ENCODE measurements at regions not wholly inside any gene's neighbourhood (a gene's known extent, or its start where the extent isn't known, plus 50 kb on each side); places are given as distances from the start of the nearest gene placed in this dataset.

DNA sequence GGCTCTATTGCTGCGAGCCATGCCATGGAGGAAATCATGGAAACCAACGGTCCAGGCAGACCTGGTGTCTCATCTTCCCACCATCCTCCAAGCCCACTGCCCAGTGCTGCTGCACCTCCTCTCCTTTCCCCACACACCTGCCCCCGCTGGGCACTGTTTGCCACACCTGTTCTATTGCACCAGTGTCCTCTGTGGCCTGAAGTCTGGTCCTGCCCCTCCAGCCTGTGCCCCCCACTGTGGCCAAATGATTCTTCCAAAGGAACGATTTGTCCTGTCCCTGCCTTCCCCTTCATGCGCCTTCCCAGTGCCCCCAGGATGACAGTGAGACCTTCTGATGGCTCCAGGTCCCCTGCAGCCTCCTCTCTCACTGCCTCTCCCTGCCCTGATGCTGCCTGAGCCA lies 101.9 kb upstream of the TWIST2 start:
- no peak for DNase-seq (ENCODE audit: low spot score in 2 of 2)
- Histone ChIP-seq H3K4me3 (no peak overlapping the region), H3K4me1 (no peaks in the 10 kb centered on the region), H3K27me3 (ENCODE audit: low read depth) (no peaks in the 10 kb centered on the region), H3K36me3 (replicated peaks) (no peaks in the 10 kb centered on the region), H3K9me3 (no peaks in the 10 kb centered on the region)
- in situ Hi-C loops (cut with MboI; ENCODE audit: low sequenced_read_pairs): no loop called here

DNA sequence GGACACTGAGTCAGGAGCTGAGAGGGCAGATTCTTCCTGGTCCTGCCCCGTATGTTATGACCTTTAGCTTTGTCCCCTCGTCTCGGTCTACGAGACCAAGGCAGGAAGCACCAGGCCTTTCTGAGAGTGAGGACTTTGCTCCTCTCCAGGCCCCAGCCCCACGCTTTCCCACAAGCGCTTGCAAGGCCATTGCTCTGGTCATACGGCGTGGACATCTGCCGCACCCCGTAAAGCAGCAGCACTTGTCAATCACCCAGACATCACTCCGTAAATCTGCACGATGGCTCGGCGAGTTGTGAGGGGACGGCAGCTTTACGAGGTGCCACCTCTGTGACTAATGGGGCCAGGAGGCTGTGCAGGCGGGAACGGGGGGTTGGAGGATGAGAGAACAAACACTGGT lies 100.8 kb upstream of the TWIST2 start:
- in situ Hi-C loops (cut with MboI; ENCODE audit: low sequenced_read_pairs): no loop called here
- DNase-seq (ENCODE audit: low spot score in 2 of 2): no peak
- no peaks in the 10 kb centered on the region for H3K27me3 ChIP-seq (ENCODE audit: low read depth)

DNA sequence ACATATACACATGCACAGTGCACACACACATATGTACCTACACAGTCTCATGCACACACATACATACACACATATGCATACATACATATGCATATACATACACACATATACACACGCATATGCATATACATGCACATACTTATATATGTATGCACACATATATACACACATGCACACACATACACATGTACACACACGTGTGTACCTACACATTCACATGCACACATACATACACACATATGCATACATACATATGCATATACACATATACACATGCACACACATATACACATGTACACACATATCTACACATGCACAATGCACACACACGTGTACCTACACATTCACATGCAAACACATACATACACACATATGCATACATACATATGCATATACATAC lies 100.3 kb upstream of the TWIST2 start:
- no peaks in the 10 kb centered on the region for H3K27me3 ChIP-seq (ENCODE audit: low read depth)
- in situ Hi-C loops (cut with MboI; ENCODE audit: low sequenced_read_pairs): no loop called here

More for the DNA sequence above, 100.8 kb upstream of the TWIST2 start:
- no peak overlapping the region for H3K4me3 ChIP-seq
- no peaks in the 10 kb centered on the region for H3K36me3 ChIP-seq (replicated peaks)
- no peaks in the 10 kb centered on the region for H3K4me1 ChIP-seq
- H3K9me3 ChIP-seq: no peaks in the 10 kb centered on the region

DNA sequence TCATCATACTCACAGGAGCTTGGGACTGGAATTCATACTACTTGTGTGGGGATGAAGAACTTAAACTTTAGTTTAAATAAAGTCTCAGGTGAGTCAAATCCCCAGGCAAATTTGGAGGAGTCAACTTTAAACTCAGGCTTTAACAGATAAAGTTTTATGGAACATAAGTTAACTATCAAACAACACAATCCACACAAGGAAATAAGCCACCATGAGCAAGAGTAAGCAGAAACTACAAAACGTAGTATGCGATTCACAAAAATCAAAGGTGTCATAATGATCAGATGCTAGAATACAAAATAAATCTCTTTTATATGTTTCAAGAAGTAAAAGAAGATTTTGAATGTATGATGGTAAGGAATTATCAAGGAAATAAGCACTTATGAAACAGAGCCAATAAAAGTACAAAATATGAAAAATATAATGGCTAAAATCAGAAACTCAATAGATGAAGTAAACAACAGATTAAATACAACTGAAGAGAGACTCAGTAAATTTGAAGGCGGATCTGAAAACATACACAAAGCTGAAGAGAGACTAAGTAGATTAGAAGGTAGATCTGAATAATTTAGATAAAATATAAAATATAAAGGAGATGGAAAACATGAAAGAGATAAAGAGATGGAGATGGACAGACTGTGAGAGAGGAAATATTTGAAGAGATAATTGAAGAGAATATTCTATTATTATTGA lies 97.5 kb upstream of the TWIST2 start:
- no peaks in the 10 kb centered on the region for H3K27me3 ChIP-seq (ENCODE audit: low read depth)
- in situ Hi-C loops (cut with MboI; ENCODE audit: low sequenced_read_pairs): no loop called here

More for the DNA sequence above, 100.3 kb upstream of the TWIST2 start:
- H3K4me3 ChIP-seq: no peak overlapping the region
- no peaks in the 10 kb centered on the region for H3K36me3 ChIP-seq (replicated peaks)
- DNase-seq (ENCODE audit: low spot score in 2 of 2): no peak
- H3K4me1 ChIP-seq: no peaks in the 10 kb centered on the region
- H3K9me3 ChIP-seq: no peaks in the 10 kb centered on the region

DNA sequence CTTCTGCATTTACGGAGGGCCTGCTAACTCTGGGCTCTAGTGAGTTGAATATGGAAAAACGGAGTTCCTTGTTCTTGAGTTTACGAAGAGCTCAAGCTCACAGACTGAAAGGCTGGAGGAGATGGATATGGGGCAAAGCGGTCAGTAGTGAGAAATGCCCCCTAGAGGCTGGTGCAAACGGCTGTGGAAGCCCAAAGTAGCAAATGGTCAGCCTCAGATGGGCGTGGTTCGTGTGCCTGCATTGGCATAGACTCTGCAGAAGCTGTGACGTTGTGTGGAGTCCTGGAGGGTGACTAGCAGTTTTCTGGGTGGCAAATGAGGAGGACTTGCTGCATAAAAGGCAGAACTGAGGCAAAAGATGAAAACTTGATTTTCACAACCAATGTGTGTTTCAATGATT lies 93.6 kb upstream of the TWIST2 start:
- Histone ChIP-seq H3K4me3 (no peak overlapping the region), H3K9me3 (no peaks in the 10 kb centered on the region), H3K27me3 (ENCODE audit: low read depth) (no peaks in the 10 kb centered on the region), H3K36me3 (replicated peaks) (no peaks in the 10 kb centered on the region), H3K4me1 (no peaks in the 10 kb centered on the region)
- in situ Hi-C loops (cut with MboI; ENCODE audit: low sequenced_read_pairs): no loop called here
- no peak for DNase-seq (ENCODE audit: low spot score in 2 of 2)

More for the DNA sequence above, 97.5 kb upstream of the TWIST2 start:
- H3K4me3 ChIP-seq: no peak overlapping the region
- H3K9me3 ChIP-seq: no peaks in the 10 kb centered on the region
- no peaks in the 10 kb centered on the region for H3K36me3 ChIP-seq (replicated peaks)
- DNase-seq (ENCODE audit: low spot score in 2 of 2): no peak
- H3K4me1 ChIP-seq: no peaks in the 10 kb centered on the region

DNA sequence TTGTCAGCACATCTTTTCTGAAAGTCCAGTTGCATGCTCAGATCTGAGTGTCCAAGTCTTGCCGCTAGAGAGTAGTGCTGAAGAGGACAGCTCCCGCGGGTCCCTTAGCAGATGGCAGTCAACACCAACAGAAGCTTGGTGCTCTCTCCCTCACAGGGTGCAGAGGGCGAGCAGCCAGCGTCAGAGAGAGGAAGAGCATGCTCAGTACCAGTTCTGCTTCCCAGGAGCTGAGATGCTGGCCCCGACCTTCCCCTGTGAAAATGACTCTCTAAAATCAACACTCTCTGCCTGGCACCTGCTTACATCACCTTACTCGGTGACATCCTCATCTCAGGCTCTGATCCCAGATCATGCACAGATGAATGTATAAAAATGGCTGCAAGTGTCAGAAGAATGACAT lies 86.0 kb upstream of the TWIST2 start:
- DNase-seq (ENCODE audit: low spot score in 2 of 2): peak in 1 of 2 experiments; percentile 20
- Histone ChIP-seq H3K4me1 (no peaks in the 10 kb centered on the region), H3K27me3 (ENCODE audit: low read depth) (no peaks in the 10 kb centered on the region), H3K9me3 (no peaks in the 10 kb centered on the region), H3K36me3 (replicated peaks) (no peaks in the 10 kb centered on the region), H3K4me3 (no peak overlapping the region)
- in situ Hi-C loops (cut with MboI; ENCODE audit: low sequenced_read_pairs): no loop called here

DNA sequence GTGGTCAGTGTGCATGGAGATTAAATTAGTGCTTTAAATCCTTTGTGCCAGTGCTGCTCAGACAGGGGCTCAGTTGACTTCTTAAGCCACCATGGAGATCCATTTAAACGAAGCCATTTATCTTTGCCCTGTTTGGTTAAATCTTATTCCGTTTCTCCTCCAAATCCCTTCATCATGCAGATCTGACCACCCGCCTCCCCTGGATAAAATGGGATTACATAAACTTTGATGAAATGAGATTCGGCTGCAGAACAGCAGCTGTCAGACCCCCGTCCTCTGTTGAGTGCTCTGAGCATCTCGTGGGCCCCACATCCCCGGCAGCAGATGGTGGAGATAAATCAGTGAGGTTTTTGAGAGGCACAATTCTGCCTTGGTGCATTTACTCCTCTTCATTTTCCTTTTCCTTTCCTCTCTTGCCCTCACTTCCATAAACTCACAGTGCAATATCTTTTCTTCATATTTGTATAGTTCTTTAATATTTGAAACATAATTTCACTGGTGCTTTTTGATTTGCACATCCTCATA lies 84.4 kb upstream of the TWIST2 start:
- Histone ChIP-seq H3K36me3 (replicated peaks) (no peaks in the 10 kb centered on the region), H3K9me3 (no peaks in the 10 kb centered on the region), H3K4me3 (no peak overlapping the region), H3K4me1 (no peaks in the 10 kb centered on the region), H3K27me3 (ENCODE audit: low read depth) (no peaks in the 10 kb centered on the region)
- in situ Hi-C loops (cut with MboI; ENCODE audit: low sequenced_read_pairs): no loop called here
- DNase-seq (ENCODE audit: low spot score in 2 of 2): no peak

DNA sequence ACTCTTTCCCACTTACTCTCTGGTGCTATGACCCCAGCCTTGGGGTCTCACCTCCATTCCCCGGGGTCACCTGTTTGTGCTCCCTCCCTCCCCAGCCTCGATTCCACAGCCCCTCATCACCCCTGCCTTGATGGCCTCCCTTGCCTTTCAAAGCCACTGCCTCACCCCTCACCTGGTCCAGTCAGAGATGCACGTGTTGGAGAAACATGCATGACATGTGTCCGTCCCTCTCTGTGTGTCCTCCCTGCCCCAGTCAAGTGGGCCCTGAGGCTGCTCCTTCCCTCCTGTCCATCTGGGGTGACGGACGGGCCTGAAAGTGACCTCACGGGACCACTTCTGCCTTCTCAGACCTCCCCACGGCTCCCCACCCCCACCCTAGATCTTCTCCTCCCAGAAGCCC lies 82.3 kb upstream of the TWIST2 start:
- in situ Hi-C loops (cut with MboI; ENCODE audit: low sequenced_read_pairs): no loop called here
- Histone ChIP-seq H3K9me3 (no peaks in the 10 kb centered on the region), H3K4me3 (no peak overlapping the region), H3K4me1 (no peaks in the 10 kb centered on the region), H3K36me3 (replicated peaks) (no peaks in the 10 kb centered on the region), H3K27me3 (ENCODE audit: low read depth) (no peaks in the 10 kb centered on the region)
- no peak for DNase-seq (ENCODE audit: low spot score in 2 of 2)

DNA sequence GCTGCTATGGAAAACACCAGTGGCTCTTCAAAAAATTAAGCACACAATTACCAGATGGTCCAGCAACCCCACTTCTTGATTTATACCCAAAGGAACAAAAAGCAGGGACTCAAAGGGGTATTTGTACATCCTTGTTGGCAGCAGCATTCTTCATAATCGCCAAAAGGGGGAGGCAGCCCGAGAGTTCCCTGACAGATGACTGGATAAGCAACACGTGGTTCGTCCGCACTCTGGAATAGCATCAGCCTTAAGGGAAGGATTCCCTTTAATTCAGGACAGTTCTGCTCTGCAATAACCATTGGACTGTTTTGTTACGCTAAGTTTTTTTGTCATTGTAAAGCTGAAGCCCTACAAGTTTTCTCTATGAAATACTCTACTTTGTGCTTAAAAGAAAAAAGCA lies 76.7 kb upstream of the TWIST2 start:
- no peaks in the 10 kb centered on the region for H3K4me1 ChIP-seq
- in situ Hi-C loops (cut with MboI; ENCODE audit: low sequenced_read_pairs): no loop called here
- H3K27me3 ChIP-seq (ENCODE audit: low read depth): no peaks in the 10 kb centered on the region
- no peaks in the 10 kb centered on the region for H3K36me3 ChIP-seq (replicated peaks)
- H3K4me3 ChIP-seq: no peak overlapping the region
- DNase-seq (ENCODE audit: low spot score in 2 of 2): peak in 1 of 2 experiments; percentile 22
- no peaks in the 10 kb centered on the region for H3K9me3 ChIP-seq

DNA sequence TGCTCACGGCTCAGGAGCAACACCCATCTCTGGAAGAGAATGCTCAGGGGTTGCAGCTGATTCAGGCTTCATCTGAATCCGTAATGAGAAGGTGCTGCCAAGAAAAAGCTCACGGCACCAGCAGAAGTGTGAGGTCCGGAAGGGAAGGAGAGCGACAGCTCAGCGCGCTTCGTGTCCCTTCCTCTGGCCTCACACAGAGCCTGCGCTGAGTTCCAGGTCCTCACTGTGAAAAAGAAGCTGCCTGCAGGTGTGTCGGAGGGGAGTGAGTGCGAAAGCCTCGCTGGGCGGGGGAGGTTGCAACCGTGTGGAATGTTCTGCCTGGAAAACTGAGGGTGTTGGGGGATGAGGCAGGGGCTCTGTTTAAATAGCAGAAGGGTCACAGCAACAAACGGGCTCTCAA lies 76.2 kb upstream of the TWIST2 start:
- Histone ChIP-seq H3K4me1 (no peaks in the 10 kb centered on the region), H3K36me3 (replicated peaks) (no peaks in the 10 kb centered on the region), H3K27me3 (ENCODE audit: low read depth) (no peaks in the 10 kb centered on the region), H3K9me3 (no peaks in the 10 kb centered on the region), H3K4me3 (no peak overlapping the region)
- in situ Hi-C loops (cut with MboI; ENCODE audit: low sequenced_read_pairs): no loop called here
- DNase-seq (ENCODE audit: low spot score in 2 of 2): no peak

DNA sequence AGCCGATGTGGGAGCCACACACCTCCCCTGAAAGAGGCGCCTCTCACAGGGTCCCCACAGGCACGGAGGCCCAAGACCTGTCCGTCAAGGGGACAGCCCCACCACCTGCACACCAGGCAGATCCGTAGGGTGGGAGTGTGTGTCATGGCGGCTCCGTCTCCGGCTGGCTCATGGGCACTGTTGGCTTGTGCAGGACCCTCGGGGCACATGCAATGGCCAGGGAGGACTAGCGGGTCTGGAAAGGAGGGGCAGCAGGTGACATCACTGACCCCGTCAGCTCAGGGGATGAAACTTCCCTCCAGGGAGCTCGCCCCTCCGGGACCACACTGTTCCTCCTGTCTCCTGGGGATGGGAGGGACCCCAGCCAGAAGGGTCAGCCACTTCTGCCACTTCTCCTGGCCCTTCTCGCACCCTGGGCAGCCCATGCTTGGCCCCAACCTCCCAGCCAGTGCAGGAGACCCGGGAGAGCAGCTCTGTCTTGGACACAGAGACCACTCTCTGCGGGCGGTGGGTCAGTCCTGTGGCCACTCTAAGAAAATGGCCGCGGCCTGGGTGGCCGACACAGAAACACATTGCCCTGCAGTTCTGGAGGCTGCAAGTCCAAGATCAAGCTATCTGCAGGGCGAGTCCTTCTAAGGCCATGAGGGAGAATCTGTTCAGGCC lies 75.1 kb upstream of the TWIST2 start:
- in situ Hi-C loops (cut with MboI; ENCODE audit: low sequenced_read_pairs): no loop called here

DNA sequence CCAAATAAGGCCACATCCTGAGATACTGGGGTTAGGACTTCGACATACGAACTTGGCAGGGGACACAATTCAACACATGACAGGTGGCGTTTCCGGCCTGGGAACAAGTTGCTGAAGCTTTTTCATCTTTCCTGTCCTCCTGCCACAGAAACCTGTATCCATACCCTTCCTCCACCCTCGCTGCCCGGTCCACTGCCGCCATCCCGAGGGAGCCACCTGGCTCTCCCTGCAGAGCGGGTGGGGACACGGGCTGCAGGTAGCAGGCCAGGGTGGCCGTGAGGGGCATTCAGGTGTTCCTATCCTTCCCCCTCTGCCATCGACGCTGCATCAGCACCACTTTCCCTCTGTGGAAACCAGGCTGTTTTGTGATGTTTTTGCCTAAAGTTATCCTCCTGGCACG lies 74.4 kb upstream of the TWIST2 start:
- in situ Hi-C loops (cut with MboI; ENCODE audit: low sequenced_read_pairs): no loop called here
- no peaks in the 10 kb centered on the region for H3K4me1 ChIP-seq
- no peak overlapping the region for H3K4me3 ChIP-seq
- no peaks in the 10 kb centered on the region for H3K9me3 ChIP-seq
- no peaks in the 10 kb centered on the region for H3K27me3 ChIP-seq (ENCODE audit: low read depth)
- DNase-seq (ENCODE audit: low spot score in 2 of 2): no peak
- no peaks in the 10 kb centered on the region for H3K36me3 ChIP-seq (replicated peaks)

More for the DNA sequence above, 75.1 kb upstream of the TWIST2 start:
- no peak for DNase-seq (ENCODE audit: low spot score in 2 of 2)
- Histone ChIP-seq H3K27me3 (ENCODE audit: low read depth) (no peaks in the 10 kb centered on the region), H3K4me3 (no peak overlapping the region), H3K4me1 (no peaks in the 10 kb centered on the region), H3K36me3 (replicated peaks) (no peaks in the 10 kb centered on the region), H3K9me3 (no peaks in the 10 kb centered on the region)

DNA sequence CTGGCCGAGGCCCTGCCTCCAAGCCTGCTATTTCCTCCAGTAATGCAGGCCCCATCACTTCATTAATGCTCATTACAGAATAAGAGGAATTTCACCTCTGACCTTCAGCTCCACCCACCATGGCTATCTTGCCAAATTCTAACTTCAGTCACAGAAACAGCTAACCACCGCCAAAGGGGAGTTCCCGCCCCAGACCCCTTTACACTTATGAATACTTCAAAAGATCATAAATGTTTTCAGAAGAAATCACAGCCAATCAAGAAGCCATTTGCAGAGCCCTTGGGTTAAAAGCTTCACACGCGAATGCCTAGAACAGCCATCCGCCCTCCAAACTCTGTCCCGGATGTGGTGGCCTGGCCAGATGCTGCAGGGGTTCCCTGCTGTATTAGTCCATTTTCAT lies 73.8 kb upstream of the TWIST2 start:
- Histone ChIP-seq H3K9me3 (no peaks in the 10 kb centered on the region), H3K27me3 (ENCODE audit: low read depth) (no peaks in the 10 kb centered on the region), H3K36me3 (replicated peaks) (no peaks in the 10 kb centered on the region), H3K4me3 (no peak overlapping the region), H3K4me1 (no peaks in the 10 kb centered on the region)
- in situ Hi-C loops (cut with MboI; ENCODE audit: low sequenced_read_pairs): no loop called here
- no peak for DNase-seq (ENCODE audit: low spot score in 2 of 2)

DNA sequence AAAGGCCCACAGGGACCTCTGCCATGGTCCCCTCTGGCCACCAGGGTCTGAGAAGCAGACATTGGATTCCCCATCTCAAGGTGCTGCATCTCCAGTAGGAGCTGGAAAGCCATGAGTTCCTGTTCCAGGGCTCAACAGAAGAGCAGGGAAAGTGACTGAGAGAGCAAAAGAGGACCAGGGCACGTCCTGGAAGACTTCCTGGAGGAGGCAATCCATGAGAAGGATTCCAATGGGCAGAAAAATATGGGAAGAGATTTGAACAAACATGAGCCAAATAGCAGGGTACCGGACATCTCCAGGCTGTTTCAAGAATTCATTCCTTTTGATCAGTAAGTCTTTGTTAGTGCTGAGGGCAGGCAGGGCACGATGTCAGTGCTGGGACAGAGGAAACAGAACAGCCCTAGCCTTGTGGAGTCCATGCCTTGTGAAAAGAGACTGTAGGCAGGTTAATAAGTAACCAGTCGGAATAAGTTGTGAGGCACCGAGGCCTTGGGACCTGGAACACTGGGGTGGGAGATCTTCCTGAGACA lies 72.8 kb upstream of the TWIST2 start:
- Histone ChIP-seq H3K27me3 (ENCODE audit: low read depth) (no peaks in the 10 kb centered on the region), H3K4me1 (no peaks in the 10 kb centered on the region), H3K36me3 (replicated peaks) (no peaks in the 10 kb centered on the region), H3K4me3 (no peak overlapping the region), H3K9me3 (no peaks in the 10 kb centered on the region)
- in situ Hi-C loops (cut with MboI; ENCODE audit: low sequenced_read_pairs): no loop called here
- no peak for DNase-seq (ENCODE audit: low spot score in 2 of 2)

Data from HAP-1 (cell line).